ENCODE measurements at regions not wholly inside any gene's neighbourhood (a gene's known extent, or its start where the extent isn't known, plus 50 kb on each side); places are given as distances from the start of the nearest gene placed in this dataset.

GRCh38 chr6:51554029-51554428, 533.4 kb downstream of the PKHD1 start:
- no peak for DNase-seq

- DNase-seq: no peak
These were observed 528.4 kb downstream of the PKHD1 start for GRCh38 chr6:51559059-51559458.

- DNase-seq: no peak
These were observed 525.2 kb downstream of the PKHD1 start for GRCh38 chr6:51562198-51562597.
